SK-N-SH treated with all-trans-retinoic acid at 6 μM for 48 hours (cell line): ENCODE measurements at regions not wholly inside any gene's neighbourhood (a gene's known extent, or its start where the extent isn't known, plus 50 kb on each side); places are given as distances from the start of the nearest gene placed in this dataset.

Experiments
- ARNTL ChIP-seq: fragments of 450-650 bp; formaldehyde crosslinking; IDR thresholded peaks from 2 replicates; pipeline ENCODE4 v1.5.0; 2020; ENCODE audit warnings: low read depth, mild to moderate bottlenecking, moderate library complexity, borderline replicate concordance
- BACH2 ChIP-seq: fragments of 250-450 bp; sonication (Bioruptor Pico); IDR thresholded peaks from 2 replicates; pipeline ENCODE4 v1.9.0; 2021; ENCODE audit warnings: mild to moderate bottlenecking, borderline replicate concordance
- ISL1 ChIP-seq: fragments of 250-450 bp; sonication (Bioruptor Pico); IDR thresholded peaks from 2 replicates; pipeline ENCODE4 v2.1.2; 2022; ENCODE audit warnings: mild to moderate bottlenecking, moderate library complexity
- PPARA ChIP-seq: fragments of 250-450 bp; sonication (Bioruptor Pico); IDR thresholded peaks from 2 replicates; pipeline ENCODE4 v1.5.0; 2020; ENCODE audit warnings: mild to moderate bottlenecking, borderline replicate concordance
- RARB ChIP-seq: fragments of 250-450 bp; sonication (Bioruptor Pico); IDR thresholded peaks from 2 replicates; pipeline ENCODE4 v1.8.0; 2021; ENCODE audit warnings: mild to moderate bottlenecking, moderate library complexity
- TOX ChIP-seq: fragments of 250-450 bp; sonication (Bioruptor Pico); IDR thresholded peaks from 2 replicates; pipeline ENCODE4 v1.8.0; 2021; ENCODE audit warnings: mild to moderate bottlenecking, moderate library complexity, borderline replicate concordance
- ZC3H10 ChIP-seq: fragments of 250-450 bp; sonication (Bioruptor Pico); IDR thresholded peaks from 2 replicates; pipeline ENCODE4 v1.5.1; 2021; ENCODE audit warnings: mild to moderate bottlenecking, moderate library complexity
- ZFP3 ChIP-seq: fragments of 250-450 bp; sonication (Bioruptor Pico); IDR thresholded peaks from 2 replicates; pipeline ENCODE4 v1.5.0; 2020; ENCODE audit warnings: mild to moderate bottlenecking, moderate library complexity
- ZNF70 ChIP-seq: fragments of 450-650 bp; formaldehyde crosslinking; IDR thresholded peaks from 2 replicates; pipeline ENCODE4 v1.5.0; 2020; ENCODE audit warnings: mild to moderate bottlenecking, moderate library complexity
- TF ChIP-seq, protein P1 (sequence below): fragments of 250-450 bp; sonication (Bioruptor Pico); IDR thresholded peaks from 2 replicates; pipeline ENCODE4 v1.8.0; 2021; ENCODE audit warnings: low read depth, mild to moderate bottlenecking, moderate library complexity, borderline replicate concordance
- TF ChIP-seq, protein P2 (sequence below): fragments of 250-450 bp; sonication (Bioruptor Pico); IDR thresholded peaks from 2 replicates; pipeline ENCODE4 v1.8.0; 2020; ENCODE audit warnings: mild to moderate bottlenecking, moderate library complexity, borderline replicate concordance

DNA sequence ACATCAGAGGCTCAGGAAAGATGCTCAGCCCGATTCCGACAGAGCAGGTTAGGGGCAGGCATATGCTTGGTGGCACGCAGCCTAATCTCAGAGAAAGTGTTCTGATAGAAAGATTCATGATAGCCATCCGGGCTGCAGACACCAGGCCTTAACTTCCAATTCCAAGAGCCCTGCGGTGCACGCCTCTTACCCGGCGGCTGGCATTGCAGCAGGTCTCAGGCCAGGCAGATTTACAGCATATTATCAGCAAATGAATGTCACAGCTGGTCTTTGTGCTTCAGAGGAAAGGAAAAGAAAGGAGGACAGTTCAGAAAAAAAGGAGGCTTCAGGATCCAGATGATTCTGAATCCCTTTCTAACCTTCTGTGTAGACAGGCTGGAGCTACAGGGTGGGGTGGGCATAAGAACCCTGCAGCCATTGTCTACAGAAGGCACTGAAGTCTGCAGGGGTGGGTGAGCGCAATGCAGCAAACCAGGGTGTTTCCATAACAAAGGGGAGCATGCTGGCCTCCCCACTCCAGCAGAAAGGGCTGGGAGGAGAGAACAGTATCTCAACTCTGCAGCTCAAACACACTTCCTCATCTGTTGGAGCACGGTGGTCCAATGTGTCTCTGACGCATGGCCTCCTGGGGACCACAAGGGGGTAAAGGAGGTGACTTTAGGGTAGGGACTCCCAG, 277.4 kb upstream of the XYLT1 start:
- no peak for TF ChIP-seq BACH2
- TF ChIP-seq PPARA (CRISPR knock-in tag): no peak
- TF ChIP-seq, protein P1, sequence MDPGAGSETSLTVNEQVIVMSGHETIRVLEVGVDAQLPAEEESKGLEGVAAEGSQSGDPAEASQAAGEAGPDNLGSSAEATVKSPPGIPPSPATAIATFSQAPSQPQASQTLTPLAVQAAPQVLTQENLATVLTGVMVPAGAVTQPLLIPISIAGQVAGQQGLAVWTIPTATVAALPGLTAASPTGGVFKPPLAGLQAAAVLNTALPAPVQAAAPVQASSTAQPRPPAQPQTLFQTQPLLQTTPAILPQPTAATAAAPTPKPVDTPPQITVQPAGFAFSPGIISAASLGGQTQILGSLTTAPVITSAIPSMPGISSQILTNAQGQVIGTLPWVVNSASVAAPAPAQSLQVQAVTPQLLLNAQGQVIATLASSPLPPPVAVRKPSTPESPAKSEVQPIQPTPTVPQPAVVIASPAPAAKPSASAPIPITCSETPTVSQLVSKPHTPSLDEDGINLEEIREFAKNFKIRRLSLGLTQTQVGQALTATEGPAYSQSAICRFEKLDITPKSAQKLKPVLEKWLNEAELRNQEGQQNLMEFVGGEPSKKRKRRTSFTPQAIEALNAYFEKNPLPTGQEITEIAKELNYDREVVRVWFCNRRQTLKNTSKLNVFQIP (CRISPR knock-in tag): no peak
- TF ChIP-seq, protein P2, sequence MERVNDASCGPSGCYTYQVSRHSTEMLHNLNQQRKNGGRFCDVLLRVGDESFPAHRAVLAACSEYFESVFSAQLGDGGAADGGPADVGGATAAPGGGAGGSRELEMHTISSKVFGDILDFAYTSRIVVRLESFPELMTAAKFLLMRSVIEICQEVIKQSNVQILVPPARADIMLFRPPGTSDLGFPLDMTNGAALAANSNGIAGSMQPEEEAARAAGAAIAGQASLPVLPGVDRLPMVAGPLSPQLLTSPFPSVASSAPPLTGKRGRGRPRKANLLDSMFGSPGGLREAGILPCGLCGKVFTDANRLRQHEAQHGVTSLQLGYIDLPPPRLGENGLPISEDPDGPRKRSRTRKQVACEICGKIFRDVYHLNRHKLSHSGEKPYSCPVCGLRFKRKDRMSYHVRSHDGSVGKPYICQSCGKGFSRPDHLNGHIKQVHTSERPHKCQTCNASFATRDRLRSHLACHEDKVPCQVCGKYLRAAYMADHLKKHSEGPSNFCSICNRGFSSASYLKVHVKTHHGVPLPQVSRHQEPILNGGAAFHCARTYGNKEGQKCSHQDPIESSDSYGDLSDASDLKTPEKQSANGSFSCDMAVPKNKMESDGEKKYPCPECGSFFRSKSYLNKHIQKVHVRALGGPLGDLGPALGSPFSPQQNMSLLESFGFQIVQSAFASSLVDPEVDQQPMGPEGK: no peak
- peak; percentile 74 for TF ChIP-seq ZNF70 (CRISPR knock-in tag)
- 0 out of 2 replicates have a peak, but pooled peaks have one; percentile 20 for TF ChIP-seq ISL1
- no peak for TF ChIP-seq ZC3H10 (CRISPR knock-in tag)
- TF ChIP-seq RARB (CRISPR knock-in tag): no peak
- TF ChIP-seq ZFP3 (CRISPR knock-in tag): no peak
- no peak for TF ChIP-seq ARNTL (CRISPR knock-in tag)
- TF ChIP-seq TOX (CRISPR knock-in tag): no peak
